Transverse colon (tissue), 4 donors: ENCODE measurements at regions not wholly inside any gene's neighbourhood (a gene's known extent, or its start where the extent isn't known, plus 50 kb on each side); places are given as distances from the start of the nearest gene placed in this dataset.
"Not testable (repeated sequence)": the region's sequence is repeated elsewhere in the genome, so short reads cannot be mapped to it uniquely, and the experiment has no call there.

ENCODE experiments used
- DNase-seq: peaks from one replicate; pipeline ENCODE4 v3.0.0-alpha.2; 2019
- H3K27ac ChIP-seq, 4 donors: fragments of 200-600 bp; sonication (generic); 2 replicates each; pipeline ENCODE4 v1.5.1; 2016 to 2018; ENCODE audit warnings: inconsistent platforms in 4 of 4
- H3K27me3 ChIP-seq: fragments of 200-600 bp; sonication (generic); 2 replicates; pipeline ENCODE4 v1.5.1; 2017; ENCODE audit warnings: inconsistent platforms
- H3K36me3 ChIP-seq, 4 donors: fragments of 200-600 bp; sonication (generic); 2 replicates each; pipeline ENCODE4 v1.5.1; 2017 to 2019; ENCODE audit warnings: inconsistent platforms in 4 of 4
- H3K4me1 ChIP-seq, 4 donors: fragments of 200-600 bp; sonication (generic); 2 replicates each; pipeline ENCODE4 v1.5.1; 2017 to 2020; ENCODE audit warnings: inconsistent platforms in 4 of 4
- H3K4me3 ChIP-seq, 4 donors: fragments of 200-600 bp; sonication (generic); 1 replicate in 1 of 4; 2 replicates in 3 of 4; pipeline versions ENCODE4 v1.5.1 to v1.6.1; 2017 to 2019; ENCODE audit warnings: inconsistent platforms in 4 of 4
- H3K9me3 ChIP-seq, 2 donors: fragments of 200-600 bp; sonication (generic); 2 replicates each; pipeline ENCODE4 v1.5.1; 2017 to 2019; ENCODE audit warnings: inconsistent platforms in 2 of 2
- WGBS, 2 donors: methylation state at CpG; one replicate each; pipeline ENCODE4 v1.1.5; 2018; ENCODE audit warnings: low coverage in 1 of 2; 5-methylcytosine and 5-hydroxymethylcytosine counted together
- in situ Hi-C, 4 donors: fragments of 200-750 bp; cut with MboI; loops; one replicate each; pipeline versions ENCODE4 v1.15.0 to v1.15.1; 2017; ENCODE audit warnings: low sequenced_read_pairs in 3 of 4, low pct_ligation_motif_present in 1 of 4, low pct_unique_long_range_greater_than_20kb in 1 of 4
- intact Hi-C: fragments of 100-400 bp; cut with DNase I; formaldehyde crosslinking; loops from one replicate; pipeline ENCODE4 v1.15.1; 2023; ENCODE audit warnings: low total_unique reads

- H3K36me3 ChIP-seq, H3K27me3 ChIP-seq, H3K4me3 ChIP-seq, DNase-seq, in situ Hi-C loops, H3K27ac ChIP-seq, intact Hi-C loops, H3K9me3 ChIP-seq, H3K4me1 ChIP-seq: not testable (repeated sequence)
- 98% methylated on average over 33 of the region's 47 CpGs; no CpG with 5 or more reads in 1 of the 2 donors for WGBS, 2 donors
These were observed 1417.0 kb upstream of the PCDH10 start for GRCh38 chr4:131732034-131732630.

- H3K27me3 ChIP-seq, H3K27ac ChIP-seq, H3K4me3 ChIP-seq, H3K4me1 ChIP-seq, DNase-seq, H3K9me3 ChIP-seq, intact Hi-C loops, H3K36me3 ChIP-seq, in situ Hi-C loops: not testable (repeated sequence)
- WGBS, 2 donors = 92% methylated on average over 21 of the region's 31 CpGs; no CpG with 5 or more reads in 1 of the 2 donors
These were observed 1414.8 kb upstream of the PCDH10 start for GRCh38 chr4:131734321-131734720.

GRCh38 chr4:131734851-131735385 is 1414.2 kb upstream of the PCDH10 start:
- H3K36me3 ChIP-seq, intact Hi-C loops, H3K27me3 ChIP-seq, H3K4me3 ChIP-seq, H3K9me3 ChIP-seq, DNase-seq, H3K27ac ChIP-seq, in situ Hi-C loops, H3K4me1 ChIP-seq: not testable (repeated sequence)
- whole genome bisulfite sequencing, 2 donors = 96% methylated on average over 12 to 47 of the region's 51 CpGs

- DNase-seq = not testable (repeated sequence)
- WGBS, 2 donors = 97% methylated on average over 13 of the region's 26 CpGs; no CpG with 5 or more reads in 1 of the 2 donors
These were observed 1410.1 kb upstream of the PCDH10 start for GRCh38 chr4:131738991-131739390.

GRCh38 chr4:131741836-131742235 is 1407.3 kb upstream of the PCDH10 start:
- H3K4me1 ChIP-seq, DNase-seq, H3K36me3 ChIP-seq, H3K27ac ChIP-seq, in situ Hi-C loops, intact Hi-C loops, H3K4me3 ChIP-seq, H3K27me3 ChIP-seq, H3K9me3 ChIP-seq: not testable (repeated sequence)
- WGBS, 2 donors = no CpG with 5 or more reads among the region's 27 CpGs

More at GRCh38 chr4:131738991-131739390, 1410.1 kb upstream of the PCDH10 start:
- H3K27me3 ChIP-seq, H3K4me3 ChIP-seq, intact Hi-C loops, H3K9me3 ChIP-seq, H3K36me3 ChIP-seq, in situ Hi-C loops, H3K4me1 ChIP-seq, H3K27ac ChIP-seq: not testable (repeated sequence)

GRCh38 chr4:131742536-131743205 is 1406.4 kb upstream of the PCDH10 start:
- H3K36me3 ChIP-seq, intact Hi-C loops, H3K9me3 ChIP-seq, H3K4me1 ChIP-seq, H3K27ac ChIP-seq, H3K4me3 ChIP-seq, DNase-seq, H3K27me3 ChIP-seq, in situ Hi-C loops: not testable (repeated sequence)
- WGBS, 2 donors = 96% methylated on average over 14 to 37 of the region's 45 CpGs

GRCh38 chr4:131743348-131743747 is 1405.7 kb upstream of the PCDH10 start:
- H3K4me1 ChIP-seq, DNase-seq: not testable (repeated sequence)
- 85% methylated on average over 11 of the region's 20 CpGs; no CpG with 5 or more reads in 1 of the 2 donors for WGBS, 2 donors

GRCh38 chr4:131747203-131747602 is 1401.9 kb upstream of the PCDH10 start:
- WGBS, 2 donors = 88% methylated on average over 5 of the region's 34 CpGs; no CpG with 5 or more reads in 1 of the 2 donors
- H3K36me3 ChIP-seq, H3K4me3 ChIP-seq, H3K9me3 ChIP-seq, intact Hi-C loops, H3K27ac ChIP-seq, H3K4me1 ChIP-seq, DNase-seq, H3K27me3 ChIP-seq, in situ Hi-C loops: not testable (repeated sequence)

More at GRCh38 chr4:131743348-131743747, 1405.7 kb upstream of the PCDH10 start:
- intact Hi-C loops, H3K36me3 ChIP-seq, H3K27me3 ChIP-seq, H3K4me3 ChIP-seq, H3K9me3 ChIP-seq, in situ Hi-C loops, H3K27ac ChIP-seq: not testable (repeated sequence)

GRCh38 chr4:131749224-131749623 is 1399.9 kb upstream of the PCDH10 start:
- H3K4me3 ChIP-seq, H3K9me3 ChIP-seq, DNase-seq, H3K4me1 ChIP-seq, H3K27ac ChIP-seq, in situ Hi-C loops, H3K27me3 ChIP-seq, intact Hi-C loops, H3K36me3 ChIP-seq: not testable (repeated sequence)
- 99% methylated on average over 18 of the region's 31 CpGs; no CpG with 5 or more reads in 1 of the 2 donors for WGBS, 2 donors

GRCh38 chr4:131750006-131750405 is 1399.1 kb upstream of the PCDH10 start:
- WGBS, 2 donors = 91% methylated on average over 16 of the region's 25 CpGs; no CpG with 5 or more reads in 1 of the 2 donors
- H3K4me1 ChIP-seq, H3K27me3 ChIP-seq, H3K4me3 ChIP-seq, DNase-seq, in situ Hi-C loops, H3K36me3 ChIP-seq, intact Hi-C loops, H3K9me3 ChIP-seq, H3K27ac ChIP-seq: not testable (repeated sequence)
